ENCODE measurements at regions not wholly inside any gene's neighbourhood (a gene's known extent, or its start where the extent isn't known, plus 50 kb on each side); places are given as distances from the start of the nearest gene placed in this dataset.

DNA sequence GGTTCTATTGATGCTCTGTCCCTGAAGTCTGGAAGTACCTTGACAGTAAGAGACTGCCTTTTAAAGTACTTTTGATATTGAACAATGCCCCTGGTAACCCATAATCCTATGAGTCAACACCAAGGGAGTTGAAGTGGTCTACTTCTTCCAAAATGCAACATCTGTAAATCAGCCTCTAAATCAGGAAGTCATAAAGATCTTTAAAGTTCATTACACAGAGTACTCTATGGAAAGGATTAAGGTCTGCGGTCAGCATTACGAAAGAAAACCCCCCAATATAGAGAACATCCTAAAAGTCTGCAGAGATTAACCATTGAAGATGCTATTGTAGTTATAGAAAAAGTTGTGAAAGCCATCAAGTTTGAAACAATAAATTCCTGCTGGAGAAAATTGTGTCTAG is 52.7 kb upstream of the CMC1 start:
- Histone ChIP-seq H3K9me3 (ENCODE audit: control insufficient read depth, low read length) (no peaks in the 10 kb centered on the region), H3K36me3 (ENCODE audit: control insufficient read depth in 1 of 2, insufficient read depth in 2 of 2, low read depth in 1 of 2, low read length in 2 of 2) (no peaks in the 10 kb centered on the region), H3K27ac (ENCODE audit: low read length, poor library complexity, severe bottlenecking) (no peak overlapping the region), H2BK15ac (ENCODE audit: low read depth, poor library complexity, severe bottlenecking) (no peak overlapping the region), H2BK5ac (ENCODE audit: low read depth, low read length, poor library complexity, severe bottlenecking) (no peak overlapping the region), H3K4me3 (ENCODE audit: insufficient read depth in 1 of 2, low read depth in 1 of 2, low read length in 2 of 2) (no peak overlapping the region), H3K4ac (ENCODE audit: low read depth in 1 of 2, low read length in 2 of 2) (no peak overlapping the region), H2BK120ac (ENCODE audit: low read depth, low read length) (no peak overlapping the region), H3K14ac (ENCODE audit: low read length in 2 of 2) (no peak overlapping the region), H3K23ac (ENCODE audit: low read length in 2 of 2) (no peak overlapping the region), H2AK5ac (ENCODE audit: low read length, severe bottlenecking) (no peak overlapping the region), H3K9ac (ENCODE audit: low read length) (no peak overlapping the region), H3K4me1 (ENCODE audit: control insufficient read depth, insufficient read depth, low read depth, low read length) (no peaks in the 10 kb centered on the region), H2BK12ac (ENCODE audit: low read length in 2 of 2) (no peak overlapping the region), H3K18ac (ENCODE audit: low read depth in 1 of 2, low read length in 2 of 2) (no peak overlapping the region), H2AFZ (ENCODE audit: low read depth, low read length) (no peak overlapping the region), H3K79me1 (replicated peaks; ENCODE audit: low read length, poor library complexity, severe bottlenecking) (no peaks in the 10 kb centered on the region), H4K91ac (ENCODE audit: low read length) (no peak overlapping the region), H3K27me3 (ENCODE audit: control insufficient read depth in 1 of 2, insufficient read depth in 1 of 2, low read length in 2 of 2) (no peaks in the 10 kb centered on the region), H4K8ac (ENCODE audit: low read length) (no peak overlapping the region), H3K4me2 (ENCODE audit: low read length, poor library complexity, severe bottlenecking) (no peak overlapping the region)
- no CpG with 5 or more reads among the region's 2 CpGs for WGBS
- DNase-seq, result no peak

DNA sequence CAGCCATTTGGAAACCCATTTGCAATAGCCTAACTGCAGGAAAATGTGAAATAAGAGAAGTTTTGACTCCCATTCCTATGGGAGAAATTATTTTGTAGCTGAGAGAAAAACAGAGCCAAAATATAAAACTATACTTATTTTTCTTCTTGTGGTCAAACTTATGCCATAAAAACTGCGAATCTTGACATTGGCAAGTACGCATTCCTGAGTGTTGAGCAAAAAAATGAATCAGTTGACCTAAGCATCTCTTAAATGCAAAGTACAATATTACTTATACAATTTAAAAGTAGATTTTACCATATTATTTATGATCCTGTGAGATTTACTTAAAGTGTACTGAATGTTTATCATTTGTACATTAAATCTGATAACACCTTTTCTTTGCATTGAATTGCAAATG is 50.1 kb upstream of the CMC1 start:
- Histone ChIP-seq H2BK120ac (ENCODE audit: low read depth, low read length) (no peak overlapping the region), H4K8ac (ENCODE audit: low read length) (no peak overlapping the region), H2BK5ac (ENCODE audit: low read depth, low read length, poor library complexity, severe bottlenecking) (no peak overlapping the region), H3K4me1 (ENCODE audit: control insufficient read depth, insufficient read depth, low read depth, low read length) (no peaks in the 10 kb centered on the region), H3K9me3 (ENCODE audit: control insufficient read depth, low read length) (no peaks in the 10 kb centered on the region), H3K27ac (ENCODE audit: low read length, poor library complexity, severe bottlenecking) (no peak overlapping the region), H3K9ac (ENCODE audit: low read length) (no peak overlapping the region), H3K14ac (ENCODE audit: low read length in 2 of 2) (no peak overlapping the region), H3K18ac (ENCODE audit: low read depth in 1 of 2, low read length in 2 of 2) (no peak overlapping the region), H3K79me1 (replicated peaks; ENCODE audit: low read length, poor library complexity, severe bottlenecking) (no peaks in the 10 kb centered on the region), H3K23ac (ENCODE audit: low read length in 2 of 2) (no peak overlapping the region), H3K4ac (ENCODE audit: low read depth in 1 of 2, low read length in 2 of 2) (no peak overlapping the region), H2BK15ac (ENCODE audit: low read depth, poor library complexity, severe bottlenecking) (no peak overlapping the region), H3K4me3 (ENCODE audit: insufficient read depth in 1 of 2, low read depth in 1 of 2, low read length in 2 of 2) (no peak overlapping the region), H3K36me3 (ENCODE audit: control insufficient read depth in 1 of 2, insufficient read depth in 2 of 2, low read depth in 1 of 2, low read length in 2 of 2) (no peaks in the 10 kb centered on the region), H3K4me2 (ENCODE audit: low read length, poor library complexity, severe bottlenecking) (no peak overlapping the region), H2BK12ac (ENCODE audit: low read length in 2 of 2) (no peak overlapping the region), H2AFZ (ENCODE audit: low read depth, low read length) (no peak overlapping the region), H3K27me3 (ENCODE audit: control insufficient read depth in 1 of 2, insufficient read depth in 1 of 2, low read length in 2 of 2) (no peaks in the 10 kb centered on the region), H2AK5ac (ENCODE audit: low read length, severe bottlenecking) (no peak overlapping the region), H4K91ac (ENCODE audit: low read length) (no peak overlapping the region)
- 63% methylated on average over 2 of the region's 2 CpGs for WGBS
- no peak for DNase-seq
